Prostate gland (tissue), 2 donors: ENCODE measurements at regions not wholly inside any gene's neighbourhood (a gene's known extent, or its start where the extent isn't known, plus 50 kb on each side); places are given as distances from the start of the nearest gene placed in this dataset.

Experiments
- DNase-seq: peaks from one replicate; pipeline ENCODE4 v3.0.0-alpha.2; 2019; ENCODE audit warnings: low spot score
- H3K27ac ChIP-seq, 2 donors: fragments of 200-600 bp; sonication (generic); 2 replicates each; pipeline ENCODE4 v1.5.1; 2017 to 2019
- H3K27me3 ChIP-seq: fragments of 200-600 bp; sonication (generic); replicated peaks from 2 replicates; pipeline ENCODE4 v1.5.1; 2019; ENCODE audit not compliant: insufficient read depth
- H3K36me3 ChIP-seq, 2 donors: fragments of 200-600 bp; sonication (generic); 1 replicate in 1 of 2; 2 replicates in 1 of 2; pipeline versions ENCODE4 v1.5.1 to v1.8.1; 2017 to 2019
- H3K4me1 ChIP-seq: fragments of 200-600 bp; sonication (generic); replicated peaks from 2 replicates; pipeline ENCODE4 v1.5.1; 2019
- H3K4me3 ChIP-seq, 2 donors: fragments of 200-600 bp; sonication (generic); 2 replicates each; pipeline ENCODE4 v1.5.1; 2017 to 2019
- H3K9me3 ChIP-seq: fragments of 200-600 bp; sonication (generic); 2 replicates; pipeline ENCODE4 v1.5.1; 2017
- POLR2A ChIP-seq: fragments of 450-650 bp; IDR thresholded peaks from one replicate; pipeline ENCODE4 v1.6.1; 2016; ENCODE audit warnings: antibody characterized with exemption, mild to moderate bottlenecking
- POLR2AphosphoS5 ChIP-seq: sonication (generic); formaldehyde crosslinking; IDR thresholded peaks from one replicate; pipeline ENCODE4 v1.6.1; 2017; ENCODE audit warnings: antibody characterized with exemption
- WGBS: methylation state at CpG from one replicate; pipeline ENCODE4 v1.1.5; 2018; 5-methylcytosine and 5-hydroxymethylcytosine counted together
- intact Hi-C: fragments of 100-400 bp; cut with DNase I; formaldehyde crosslinking; loops from one replicate; pipeline ENCODE4 v1.14.2; 2022
- TF ChIP-seq, protein P1 (sequence below), 4 experiments: fragments of 200-600 bp in 2 of 4; fragments of 450-650 bp in 2 of 4; sonication (generic) in 2 of 4; IDR thresholded peaks; 1 replicate in 3 of 4; 2 replicates in 1 of 4; pipeline ENCODE4 v1.5.1; 2016 to 2019; ENCODE audit warnings: antibody characterized with exemption in 4 of 4, mild to moderate bottlenecking in 2 of 4, moderate library complexity in 2 of 4

DNA sequence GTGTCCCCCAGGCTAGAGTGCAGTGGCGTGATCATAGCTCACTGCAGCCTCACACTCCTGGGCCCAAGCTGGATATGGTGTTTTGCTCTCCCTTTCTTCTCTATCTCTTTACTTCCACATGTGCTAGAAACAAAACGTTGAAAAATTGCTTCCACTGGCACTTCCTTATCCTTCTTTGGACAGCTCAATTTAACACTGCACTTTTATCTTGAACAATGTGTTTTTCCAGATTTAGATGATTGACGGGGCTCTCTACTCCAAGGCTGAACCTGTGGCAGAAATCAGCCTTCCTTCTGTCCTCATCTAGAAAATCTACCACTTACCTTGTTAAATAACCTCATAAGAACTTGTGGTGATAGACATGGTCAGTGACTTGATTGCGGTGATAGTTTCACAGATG, 165.1 kb downstream of the DAD1 start:
- no peaks in the 10 kb centered on the region for H3K4me1 ChIP-seq
- no peak for DNase-seq
- WGBS, result 74% methylated on average over 4 of the region's 4 CpGs
- no peak overlapping the region for H3K4me3 ChIP-seq
- no peak overlapping the region for H3K27ac ChIP-seq
- no peaks in the 10 kb centered on the region for H3K27me3 ChIP-seq
- no peaks in the 10 kb centered on the region for H3K36me3 ChIP-seq
- intact Hi-C loops, result no loop called here
- no peak for TF ChIP-seq POLR2AphosphoS5
- TF ChIP-seq POLR2A, result no peak
- TF ChIP-seq, protein P1, sequence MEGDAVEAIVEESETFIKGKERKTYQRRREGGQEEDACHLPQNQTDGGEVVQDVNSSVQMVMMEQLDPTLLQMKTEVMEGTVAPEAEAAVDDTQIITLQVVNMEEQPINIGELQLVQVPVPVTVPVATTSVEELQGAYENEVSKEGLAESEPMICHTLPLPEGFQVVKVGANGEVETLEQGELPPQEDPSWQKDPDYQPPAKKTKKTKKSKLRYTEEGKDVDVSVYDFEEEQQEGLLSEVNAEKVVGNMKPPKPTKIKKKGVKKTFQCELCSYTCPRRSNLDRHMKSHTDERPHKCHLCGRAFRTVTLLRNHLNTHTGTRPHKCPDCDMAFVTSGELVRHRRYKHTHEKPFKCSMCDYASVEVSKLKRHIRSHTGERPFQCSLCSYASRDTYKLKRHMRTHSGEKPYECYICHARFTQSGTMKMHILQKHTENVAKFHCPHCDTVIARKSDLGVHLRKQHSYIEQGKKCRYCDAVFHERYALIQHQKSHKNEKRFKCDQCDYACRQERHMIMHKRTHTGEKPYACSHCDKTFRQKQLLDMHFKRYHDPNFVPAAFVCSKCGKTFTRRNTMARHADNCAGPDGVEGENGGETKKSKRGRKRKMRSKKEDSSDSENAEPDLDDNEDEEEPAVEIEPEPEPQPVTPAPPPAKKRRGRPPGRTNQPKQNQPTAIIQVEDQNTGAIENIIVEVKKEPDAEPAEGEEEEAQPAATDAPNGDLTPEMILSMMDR (IDR thresholded peaks at IDR 0.05), result no peak
- H3K9me3 ChIP-seq, result no peaks in the 10 kb centered on the region

DNA sequence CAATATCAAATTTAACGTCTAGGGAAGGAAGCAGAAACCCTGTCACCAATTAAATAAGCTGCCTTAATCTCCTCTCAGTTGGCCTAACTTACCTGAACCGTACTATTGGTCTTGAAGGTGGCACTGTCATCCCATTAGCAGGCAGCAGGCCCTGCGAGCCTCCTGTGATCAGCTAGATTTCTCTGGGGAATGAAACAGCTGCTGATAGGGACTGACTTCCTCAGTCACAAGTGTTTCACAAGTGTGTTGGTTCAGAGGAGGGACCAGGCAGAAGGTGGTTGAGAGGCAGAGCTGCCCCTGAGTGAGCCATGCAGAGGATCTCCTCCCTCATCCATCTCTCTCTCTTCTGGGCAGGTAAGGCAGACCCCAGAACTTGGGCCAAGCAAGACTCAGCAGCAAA, 166.8 kb downstream of the DAD1 start:
- no peak overlapping the region for H3K27ac ChIP-seq
- no peaks in the 10 kb centered on the region for H3K4me1 ChIP-seq
- no peaks in the 10 kb centered on the region for H3K27me3 ChIP-seq
- 71% methylated on average over 3 of the region's 3 CpGs for WGBS
- TF ChIP-seq POLR2AphosphoS5 (no peak), POLR2A (no peak)
- TF ChIP-seq, protein P1 (IDR thresholded peaks at IDR 0.05), result no peak
- DNase-seq, result no peak
- no peaks in the 10 kb centered on the region for H3K36me3 ChIP-seq
- H3K4me3 ChIP-seq, result no peak overlapping the region
- H3K9me3 ChIP-seq, result no peaks in the 10 kb centered on the region
- intact Hi-C loops, result no loop called here

DNA sequence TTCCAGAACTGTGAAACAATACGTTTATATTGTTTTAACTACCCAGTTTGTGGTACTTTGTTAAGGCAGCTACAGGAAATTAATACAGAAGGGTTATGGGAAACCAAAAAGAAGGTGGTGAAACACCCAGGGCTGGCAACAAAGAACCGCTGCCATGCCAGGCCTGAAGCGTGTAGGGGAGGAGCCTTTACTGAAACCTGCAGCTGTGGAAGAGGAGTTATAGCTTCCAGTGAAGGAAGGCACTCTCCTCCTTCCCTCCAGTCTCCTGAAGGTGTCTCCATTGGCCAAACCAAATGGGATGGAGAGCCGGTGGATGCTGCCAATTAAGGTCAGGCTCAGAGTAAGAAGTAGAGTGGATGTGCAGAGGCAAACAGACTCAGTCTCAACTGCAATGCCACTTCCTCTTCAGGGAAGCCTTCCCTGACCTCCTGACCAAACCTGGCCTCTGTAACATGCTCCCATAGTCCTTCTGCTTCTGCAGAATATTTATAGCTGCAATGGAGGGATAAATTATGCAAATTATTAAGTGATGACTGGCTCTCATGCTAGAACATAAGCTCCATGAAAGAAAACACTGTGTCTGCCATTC, 168.3 kb downstream of the DAD1 start:
- Histone ChIP-seq H3K4me1 (no peaks in the 10 kb centered on the region), H3K9me3 (no peaks in the 10 kb centered on the region), H3K36me3 (no peaks in the 10 kb centered on the region), H3K27me3 (no peaks in the 10 kb centered on the region), H3K27ac (no peak overlapping the region), H3K4me3 (no peak overlapping the region)
- WGBS, result 81% methylated on average over 4 of the region's 4 CpGs
- no peak for DNase-seq
- TF ChIP-seq POLR2A (no peak), POLR2AphosphoS5 (no peak)
- TF ChIP-seq, protein P1 (IDR thresholded peaks at IDR 0.05), result no peak
- intact Hi-C loops, result no loop called here

DNA sequence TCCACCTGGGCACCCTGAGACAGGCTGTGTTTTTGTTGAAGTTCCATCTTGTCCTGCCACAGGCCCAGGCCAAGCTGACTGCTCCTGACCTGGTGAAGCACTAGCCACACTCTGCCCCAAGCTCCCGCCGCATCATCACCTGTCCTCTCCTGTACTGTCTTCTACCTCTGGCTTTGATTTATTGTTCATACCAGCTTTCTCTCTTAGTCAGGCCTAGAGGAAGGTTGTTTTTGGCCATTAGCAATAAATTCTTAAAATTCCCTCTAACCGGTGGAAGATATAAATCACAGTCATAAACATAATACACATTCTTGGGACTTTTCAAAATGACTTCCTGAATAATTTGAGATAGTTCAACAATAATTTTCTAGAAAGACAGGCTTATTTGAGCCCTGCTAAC, 169.4 kb downstream of the DAD1 start:
- intact Hi-C loops, result no loop called here
- DNase-seq, result no peak
- TF ChIP-seq POLR2A (no peak), POLR2AphosphoS5 (no peak)
- TF ChIP-seq, protein P1 (IDR thresholded peaks at IDR 0.05), result no peak
- Histone ChIP-seq H3K4me1 (no peaks in the 10 kb centered on the region), H3K4me3 (no peak overlapping the region), H3K27me3 (no peaks in the 10 kb centered on the region), H3K27ac (no peak overlapping the region), H3K9me3 (no peaks in the 10 kb centered on the region), H3K36me3 (no peaks in the 10 kb centered on the region)
- WGBS, result 68% methylated on average over 3 of the region's 3 CpGs

DNA sequence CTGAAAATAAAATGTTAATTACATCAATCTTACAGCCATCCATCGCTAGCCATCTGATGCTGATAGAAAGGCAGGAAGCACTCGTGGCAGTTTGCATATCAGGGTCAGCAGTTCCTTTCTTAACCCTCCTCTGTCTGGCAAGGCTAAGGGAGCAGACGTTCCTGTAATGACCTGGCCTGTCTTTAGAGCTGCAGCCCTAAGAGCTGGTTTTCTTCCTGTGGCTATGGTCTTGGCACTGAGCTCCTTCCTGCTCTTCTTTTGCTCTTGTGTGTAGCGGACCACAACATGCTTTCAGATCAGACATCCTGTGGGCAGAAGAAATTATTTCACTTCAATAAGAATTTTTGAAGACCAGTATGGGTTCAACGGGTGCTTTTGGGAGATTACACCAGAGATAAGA, 170.4 kb downstream of the DAD1 start:
- intact Hi-C loops, result no loop called here
- H3K36me3 ChIP-seq, result no peaks in the 10 kb centered on the region
- H3K4me3 ChIP-seq, result no peak overlapping the region
- TF ChIP-seq POLR2A (no peak), POLR2AphosphoS5 (no peak)
- TF ChIP-seq, protein P1 (IDR thresholded peaks at IDR 0.05), result no peak
- no peak for DNase-seq
- 75% methylated on average over 5 of the region's 5 CpGs for WGBS
- H3K9me3 ChIP-seq, result no peaks in the 10 kb centered on the region
- H3K27me3 ChIP-seq, result no peaks in the 10 kb centered on the region
- H3K27ac ChIP-seq, result no peak overlapping the region
- H3K4me1 ChIP-seq, result no peaks in the 10 kb centered on the region
